ENCODE measurements at regions not wholly inside any gene's neighbourhood (a gene's known extent, or its start where the extent isn't known, plus 50 kb on each side); places are given as distances from the start of the nearest gene placed in this dataset.

DNA sequence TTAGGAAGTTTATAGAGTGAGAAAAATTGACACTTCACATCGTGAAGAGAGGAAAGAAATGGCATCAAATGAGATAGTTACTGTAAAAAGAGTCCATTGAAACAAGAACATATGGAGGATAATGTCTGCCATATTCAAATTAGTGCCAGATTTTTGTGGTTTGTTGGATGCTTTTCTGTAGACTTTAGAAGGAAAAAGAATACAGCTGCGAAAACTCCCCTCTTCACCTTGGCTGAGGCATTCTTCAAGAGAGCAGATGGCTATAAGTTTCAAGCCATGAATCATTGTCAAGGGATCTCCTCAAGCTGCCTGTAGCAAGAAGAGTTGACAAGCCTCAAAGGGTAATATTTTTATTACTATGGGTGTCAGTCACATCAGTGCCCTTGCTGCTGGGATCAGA, 507.4 kb upstream of the RAG2 start:
- no peak overlapping the region for H3K4me3 ChIP-seq (ENCODE audit: low read length)
- no peaks in the 10 kb centered on the region for H3K9me3 ChIP-seq (ENCODE audit: control insufficient read depth, low read length)
- no peaks in the 10 kb centered on the region for H3K27me3 ChIP-seq (ENCODE audit: control insufficient read depth, insufficient read depth)
- H3K27ac ChIP-seq (ENCODE audit: low read length): no peak overlapping the region
- 80% methylated on average over 2 of the region's 2 CpGs for WGBS
- H3K4me1 ChIP-seq (ENCODE audit: control insufficient read depth, insufficient read depth, low read length): no peaks in the 10 kb centered on the region
- intact Hi-C loops (cut with DNase I): no loop called here
- DNase-seq: no peak
- no peak for ATAC-seq

DNA sequence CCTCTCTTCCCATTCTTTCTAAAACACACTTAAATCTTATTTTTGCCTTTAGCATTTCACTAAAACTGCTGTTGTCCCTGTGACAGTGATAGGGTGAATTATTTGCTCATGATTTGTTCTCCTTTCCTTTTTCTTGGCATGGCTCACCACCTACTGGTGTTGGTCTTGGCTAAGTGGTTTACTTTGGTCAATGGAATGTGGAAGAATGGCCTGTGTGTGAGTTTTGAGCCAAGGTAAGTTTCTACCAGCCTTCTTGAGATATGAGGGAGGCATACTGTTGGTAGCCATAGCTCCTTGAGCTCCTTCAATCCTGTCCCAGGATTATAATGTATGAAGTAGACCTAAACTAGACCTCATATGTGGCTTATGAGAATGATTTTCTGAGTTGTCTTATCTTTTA, 506.3 kb upstream of the RAG2 start:
- ATAC-seq (no peak), DNase-seq (no peak)
- Histone ChIP-seq H3K9me3 (ENCODE audit: control insufficient read depth, low read length) (no peaks in the 10 kb centered on the region), H3K4me3 (ENCODE audit: low read length) (no peak overlapping the region), H3K4me1 (ENCODE audit: control insufficient read depth, insufficient read depth, low read length) (no peaks in the 10 kb centered on the region), H3K27ac (ENCODE audit: low read length) (no peak overlapping the region), H3K27me3 (ENCODE audit: control insufficient read depth, insufficient read depth) (no peaks in the 10 kb centered on the region)
- intact Hi-C loops (cut with DNase I): no loop called here

DNA sequence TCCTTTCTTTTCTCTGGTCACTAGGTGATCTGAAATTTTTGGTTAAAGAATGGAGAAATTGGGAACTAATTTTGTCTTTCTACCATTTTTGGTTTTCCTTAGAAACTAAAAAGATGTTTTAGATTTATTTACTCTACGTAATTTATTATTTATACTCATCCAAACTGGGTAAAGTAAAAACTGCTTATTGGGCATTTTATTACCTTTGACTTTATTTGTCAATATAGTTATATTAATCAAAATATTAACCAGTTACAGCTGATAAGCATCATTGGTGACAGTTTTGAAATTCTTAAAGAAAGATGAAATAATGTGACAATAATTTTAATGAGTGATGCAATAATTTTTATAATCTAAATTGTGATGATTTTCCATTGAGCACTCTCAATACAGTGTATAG, 502.0 kb upstream of the RAG2 start:
- Histone ChIP-seq H3K4me3 (ENCODE audit: low read length) (no peak overlapping the region), H3K27me3 (ENCODE audit: control insufficient read depth, insufficient read depth) (no peaks in the 10 kb centered on the region), H3K4me1 (ENCODE audit: control insufficient read depth, insufficient read depth, low read length) (no peaks in the 10 kb centered on the region), H3K27ac (ENCODE audit: low read length) (no peak overlapping the region), H3K9me3 (ENCODE audit: control insufficient read depth, low read length) (no peaks in the 10 kb centered on the region)
- intact Hi-C loops (cut with DNase I): no loop called here
- DNase-seq: no peak
- WGBS: 85% methylated on average over 1 of the region's 1 CpG
- no peak for ATAC-seq

DNA sequence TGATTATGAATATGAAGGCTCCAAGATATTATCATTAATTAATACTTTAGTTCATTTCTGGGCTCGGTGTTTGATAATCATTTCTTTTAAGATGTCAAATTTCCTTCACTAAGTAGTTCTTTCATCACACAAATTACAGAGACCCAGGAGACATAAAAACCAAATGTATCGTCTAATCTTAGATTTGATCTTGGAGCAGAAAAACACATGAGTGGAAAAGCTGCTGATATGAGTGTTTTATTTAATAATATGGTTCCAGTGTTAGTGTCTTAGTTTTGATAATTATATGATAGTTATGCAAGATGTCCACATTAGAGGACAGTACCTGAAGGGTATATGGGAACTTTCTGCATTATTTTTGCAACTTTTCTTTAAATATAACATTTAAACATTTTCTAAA, 494.5 kb upstream of the RAG2 start:
- DNase-seq (no peak), ATAC-seq (no peak)
- intact Hi-C loops (cut with DNase I): no loop called here
- no peak overlapping the region for H3K4me3 ChIP-seq (ENCODE audit: low read length)
- H3K4me1 ChIP-seq (ENCODE audit: control insufficient read depth, insufficient read depth, low read length): no peaks in the 10 kb centered on the region
- 77% methylated on average over 2 of the region's 2 CpGs for WGBS
- no peak overlapping the region for H3K27ac ChIP-seq (ENCODE audit: low read length)
- no peaks in the 10 kb centered on the region for H3K27me3 ChIP-seq (ENCODE audit: control insufficient read depth, insufficient read depth)
- H3K9me3 ChIP-seq (ENCODE audit: control insufficient read depth, low read length): no peaks in the 10 kb centered on the region

DNA sequence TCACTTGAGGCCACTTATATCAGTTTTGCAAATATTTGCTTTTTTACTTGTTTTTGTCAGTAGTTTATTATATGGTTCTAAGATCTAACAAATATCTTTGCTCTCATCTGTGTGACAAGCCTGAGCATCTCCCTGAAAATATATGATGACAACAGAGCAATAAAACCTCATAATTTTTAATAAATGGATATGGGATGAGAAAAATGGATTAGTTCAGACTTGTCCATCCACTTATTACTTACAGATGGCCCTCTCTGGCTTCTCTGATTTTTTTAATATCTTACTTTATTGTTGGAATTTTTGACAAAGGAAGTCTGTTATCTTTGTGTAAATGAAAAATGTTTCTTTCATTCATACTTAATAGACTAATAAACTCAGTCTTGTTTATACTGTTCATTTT, 491.4 kb upstream of the RAG2 start:
- DNase-seq: no peak
- intact Hi-C loops (cut with DNase I): no loop called here
- H3K27ac ChIP-seq (ENCODE audit: low read length): no peak overlapping the region
- no peaks in the 10 kb centered on the region for H3K9me3 ChIP-seq (ENCODE audit: control insufficient read depth, low read length)
- ATAC-seq: no peak
- no peaks in the 10 kb centered on the region for H3K27me3 ChIP-seq (ENCODE audit: control insufficient read depth, insufficient read depth)
- H3K4me3 ChIP-seq (ENCODE audit: low read length): no peak overlapping the region
- H3K4me1 ChIP-seq (ENCODE audit: control insufficient read depth, insufficient read depth, low read length): no peaks in the 10 kb centered on the region

DNA sequence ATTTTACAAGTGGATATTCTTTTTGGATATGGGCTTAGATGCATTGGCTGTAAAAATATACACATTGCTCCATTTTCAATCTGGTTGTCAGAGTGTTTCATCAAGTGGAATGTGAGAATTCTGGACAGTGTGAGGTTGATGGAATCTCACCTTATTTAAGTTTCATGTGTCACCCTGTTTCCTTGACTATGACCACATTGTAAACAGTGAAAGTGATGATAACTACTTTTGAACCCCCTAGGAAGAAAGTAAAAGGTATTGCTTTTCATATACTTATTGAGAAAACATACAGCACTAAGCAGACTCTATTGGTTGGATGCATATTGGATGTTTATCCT, 490.5 kb upstream of the RAG2 start:
- no peak overlapping the region for H3K27ac ChIP-seq (ENCODE audit: low read length)
- intact Hi-C loops (cut with DNase I): no loop called here
- no peaks in the 10 kb centered on the region for H3K9me3 ChIP-seq (ENCODE audit: control insufficient read depth, low read length)
- H3K27me3 ChIP-seq (ENCODE audit: control insufficient read depth, insufficient read depth): no peaks in the 10 kb centered on the region
- ATAC-seq: no peak
- no peaks in the 10 kb centered on the region for H3K4me1 ChIP-seq (ENCODE audit: control insufficient read depth, insufficient read depth, low read length)
- H3K4me3 ChIP-seq (ENCODE audit: low read length): no peak overlapping the region
- no peak for DNase-seq

DNA sequence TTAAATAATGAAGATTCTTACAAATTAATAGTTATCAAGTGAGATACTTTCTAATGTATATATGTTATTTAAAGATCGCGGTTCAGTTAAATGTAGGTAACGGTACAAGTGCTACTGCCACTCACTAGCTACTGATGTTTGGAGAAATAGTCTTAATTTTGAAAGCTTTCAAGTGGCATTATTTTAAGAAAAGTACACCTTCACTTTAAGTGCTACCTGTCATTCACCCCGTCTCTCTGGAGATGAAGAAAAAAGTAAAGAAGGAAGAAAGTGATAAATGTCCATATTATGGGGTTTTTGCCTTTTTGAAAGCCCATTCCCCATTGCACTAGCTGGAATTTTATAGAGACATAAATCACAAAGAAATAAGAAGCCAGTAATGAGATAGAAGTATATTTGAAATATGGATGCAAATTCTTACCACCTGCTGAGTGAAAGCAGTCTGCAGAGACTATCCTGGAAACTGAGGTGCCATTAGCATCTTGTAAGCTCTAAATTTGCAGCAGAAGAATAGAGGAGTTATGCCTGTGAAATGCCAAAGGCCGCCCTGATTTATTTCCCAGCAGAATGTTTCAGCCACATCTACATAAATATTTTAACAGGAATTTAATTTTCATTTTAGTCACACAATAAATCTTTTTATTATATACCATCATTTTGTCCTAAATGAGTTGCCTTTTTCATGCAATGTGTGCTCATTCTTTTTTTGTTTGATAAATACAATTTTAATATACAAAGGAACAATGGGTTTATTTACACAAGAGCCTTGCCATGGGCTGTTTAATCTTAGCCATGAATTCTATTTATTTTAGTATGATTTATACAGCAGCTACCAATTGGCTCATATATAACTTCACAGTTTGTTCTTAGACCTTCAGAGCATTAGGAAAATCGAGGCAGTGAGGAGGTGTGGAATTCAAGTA, 489.9 kb upstream of the RAG2 start:
- Histone ChIP-seq H3K9me3 (ENCODE audit: control insufficient read depth, low read length) (no peaks in the 10 kb centered on the region), H3K4me1 (ENCODE audit: control insufficient read depth, insufficient read depth, low read length) (no peaks in the 10 kb centered on the region), H3K27ac (ENCODE audit: low read length) (no peak overlapping the region), H3K4me3 (ENCODE audit: low read length) (no peak overlapping the region), H3K27me3 (ENCODE audit: control insufficient read depth, insufficient read depth) (no peaks in the 10 kb centered on the region)
- ATAC-seq (no peak), DNase-seq (no peak)
- intact Hi-C loops (cut with DNase I): no loop called here
- 79% methylated on average over 6 of the region's 6 CpGs for WGBS

DNA sequence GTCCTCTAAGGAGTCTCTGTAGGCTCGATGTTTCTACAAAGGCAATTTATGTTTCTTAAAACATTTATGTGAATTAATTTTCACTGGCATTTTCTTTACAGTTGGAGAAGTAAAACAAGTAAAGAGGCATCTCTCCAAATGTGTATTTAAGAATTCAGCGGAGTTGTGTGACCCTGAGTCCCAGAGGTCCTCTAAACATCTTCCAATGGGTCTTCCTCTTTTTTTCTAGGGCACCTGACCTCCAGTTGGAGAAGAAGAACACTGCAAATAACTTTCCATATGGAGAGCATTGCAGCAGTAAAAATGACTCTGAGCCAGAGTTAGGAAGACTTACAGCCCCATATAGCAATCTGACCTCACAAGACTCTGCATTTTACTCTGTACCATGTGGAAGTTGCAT, 480.5 kb upstream of the RAG2 start:
- Histone ChIP-seq H3K9me3 (ENCODE audit: control insufficient read depth, low read length) (no peaks in the 10 kb centered on the region), H3K27ac (ENCODE audit: low read length) (no peak overlapping the region), H3K4me1 (ENCODE audit: control insufficient read depth, insufficient read depth, low read length) (no peaks in the 10 kb centered on the region), H3K27me3 (ENCODE audit: control insufficient read depth, insufficient read depth) (no peaks in the 10 kb centered on the region), H3K4me3 (ENCODE audit: low read length) (no peak overlapping the region)
- 79% methylated on average over 2 of the region's 2 CpGs for WGBS
- intact Hi-C loops (cut with DNase I): no loop called here
- no peak for ATAC-seq
- DNase-seq: no peak

DNA sequence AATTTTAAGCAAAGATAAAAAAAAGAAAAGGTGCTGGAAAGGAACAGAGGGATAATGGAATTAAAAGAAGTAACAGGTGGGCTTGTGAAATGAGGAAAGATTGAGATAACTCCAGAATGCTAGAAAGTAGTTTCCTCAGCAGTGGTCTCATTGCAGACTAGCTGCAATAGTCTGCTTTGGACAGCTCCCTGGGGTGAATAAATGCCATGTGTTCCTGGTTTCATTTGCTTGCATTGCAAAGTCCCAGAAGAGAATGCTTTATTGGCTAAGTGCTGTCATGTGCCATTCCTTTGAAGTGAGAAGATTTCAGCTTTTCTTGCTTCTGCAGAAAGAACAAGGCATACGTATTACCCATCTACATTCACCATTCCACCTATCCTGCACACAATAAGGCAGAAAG, 478.8 kb upstream of the RAG2 start:
- H3K27ac ChIP-seq (ENCODE audit: low read length): no peak overlapping the region
- DNase-seq (no peak), ATAC-seq (no peak)
- no peaks in the 10 kb centered on the region for H3K9me3 ChIP-seq (ENCODE audit: control insufficient read depth, low read length)
- WGBS: 63% methylated on average over 1 of the region's 1 CpG
- H3K4me1 ChIP-seq (ENCODE audit: control insufficient read depth, insufficient read depth, low read length): no peaks in the 10 kb centered on the region
- no peak overlapping the region for H3K4me3 ChIP-seq (ENCODE audit: low read length)
- H3K27me3 ChIP-seq (ENCODE audit: control insufficient read depth, insufficient read depth): no peaks in the 10 kb centered on the region
- intact Hi-C loops (cut with DNase I): no loop called here

DNA sequence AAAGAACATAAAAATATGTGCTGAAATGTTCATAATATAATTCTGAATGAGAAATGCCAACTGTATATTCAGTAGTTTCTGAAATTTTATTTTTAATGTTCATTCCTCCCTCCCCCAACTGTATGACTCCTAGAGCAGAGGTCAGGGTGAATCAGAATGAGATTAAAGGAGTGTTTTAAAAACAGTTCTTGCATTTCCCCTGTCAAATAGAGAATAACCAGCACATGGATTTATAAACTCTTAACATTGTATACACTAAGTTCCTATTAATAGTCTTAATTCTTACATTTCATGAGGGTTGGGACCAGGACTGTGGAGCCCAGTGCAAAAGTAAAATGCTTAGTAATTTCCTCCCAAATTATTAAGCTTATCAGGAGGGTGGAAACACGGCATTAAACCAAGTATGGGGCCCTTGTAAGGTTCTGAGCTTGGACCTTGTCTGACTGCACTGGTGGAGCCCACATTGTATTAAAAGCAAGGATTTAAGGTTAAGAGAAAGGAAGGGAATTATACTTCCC, 474.6 kb upstream of the RAG2 start:
- H3K9me3 ChIP-seq (ENCODE audit: control insufficient read depth, low read length): no peaks in the 10 kb centered on the region
- no peaks in the 10 kb centered on the region for H3K27me3 ChIP-seq (ENCODE audit: control insufficient read depth, insufficient read depth)
- H3K4me3 ChIP-seq (ENCODE audit: low read length): no peak overlapping the region
- no peak overlapping the region for H3K27ac ChIP-seq (ENCODE audit: low read length)
- H3K4me1 ChIP-seq (ENCODE audit: control insufficient read depth, insufficient read depth, low read length): no peaks in the 10 kb centered on the region
- DNase-seq (no peak), ATAC-seq (no peak)
- 18% methylated on average over 1 of the region's 1 CpG for WGBS
- intact Hi-C loops (cut with DNase I): no loop called here

DNA sequence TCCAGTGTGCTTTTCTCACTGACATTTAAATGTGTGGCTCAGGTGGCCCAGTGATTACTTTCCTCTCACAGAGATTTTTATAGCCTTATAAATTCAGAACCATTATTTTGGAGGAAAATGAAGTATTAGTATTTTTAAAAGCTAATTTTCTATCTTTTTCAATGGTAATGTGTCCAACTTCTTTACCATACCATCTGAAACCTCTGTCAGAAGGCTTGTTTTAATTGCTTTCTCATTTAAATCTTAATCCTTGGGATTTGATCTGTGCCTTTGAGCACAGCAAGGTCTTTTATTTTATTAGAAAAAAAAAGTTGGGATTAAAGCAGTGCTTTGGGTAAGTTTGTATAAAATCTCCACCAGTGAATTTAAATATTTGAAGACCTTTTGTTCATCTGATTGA, 452.3 kb upstream of the RAG2 start:
- no peaks in the 10 kb centered on the region for H3K27me3 ChIP-seq (ENCODE audit: control insufficient read depth, insufficient read depth)
- no peaks in the 10 kb centered on the region for H3K9me3 ChIP-seq (ENCODE audit: control insufficient read depth, low read length)
- H3K27ac ChIP-seq (ENCODE audit: low read length): no peak overlapping the region
- intact Hi-C loops (cut with DNase I): no loop called here
- no peak overlapping the region for H3K4me3 ChIP-seq (ENCODE audit: low read length)
- ATAC-seq (no peak), DNase-seq (no peak)
- H3K4me1 ChIP-seq (ENCODE audit: control insufficient read depth, insufficient read depth, low read length): no peaks in the 10 kb centered on the region

DNA sequence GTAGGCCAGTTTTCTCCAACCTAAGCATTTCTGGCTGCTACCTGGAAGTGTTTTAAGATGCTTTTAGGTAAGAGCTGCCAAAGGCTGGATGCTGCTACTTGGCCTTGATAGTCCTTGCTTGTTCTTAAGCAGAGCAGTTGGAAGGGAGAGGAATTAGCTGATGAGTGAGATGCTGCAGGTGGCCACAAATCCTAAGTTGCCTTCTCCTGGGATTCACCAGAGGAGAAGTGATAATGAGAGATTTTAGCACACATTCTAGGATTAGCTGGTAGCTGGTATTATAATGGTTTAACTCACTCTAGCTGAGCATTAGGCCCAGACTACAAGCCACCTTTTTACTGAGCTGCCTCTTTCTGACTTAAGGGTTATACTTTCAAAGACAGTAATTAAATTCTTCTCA, 442.9 kb upstream of the RAG2 start:
- H3K4me3 ChIP-seq (ENCODE audit: low read length): no peak overlapping the region
- no peak overlapping the region for H3K27ac ChIP-seq (ENCODE audit: low read length)
- DNase-seq (no peak), ATAC-seq (no peak)
- intact Hi-C loops (cut with DNase I): no loop called here
- no peaks in the 10 kb centered on the region for H3K4me1 ChIP-seq (ENCODE audit: control insufficient read depth, insufficient read depth, low read length)
- no peaks in the 10 kb centered on the region for H3K27me3 ChIP-seq (ENCODE audit: control insufficient read depth, insufficient read depth)
- H3K9me3 ChIP-seq (ENCODE audit: control insufficient read depth, low read length): no peaks in the 10 kb centered on the region
